PC-3 (cell line): ENCODE measurements at regions not wholly inside any gene's neighbourhood (a gene's known extent, or its start where the extent isn't known, plus 50 kb on each side); places are given as distances from the start of the nearest gene placed in this dataset.

Experiments used
- ATAC-seq: fragments of 200-7000 bp; cut with Tn5 transposase; 2 replicates; pipeline ENCODE4 v1.9.1; 2020; ENCODE audit warnings: mild to moderate bottlenecking, moderate library complexity
- BruUV-seq: library from RNA; stranded (reverse); fragments of 400-500 nt; replicated peaks from 2 replicates; lab custom pipeline; 2021; lab: Mats Ljungman, UMichigan
- CTCF ChIA-PET: fragments of 300-600 bp; sonication (Branson Sonifier 250); formaldehyde crosslinking; loops from one replicate; lab custom pipeline; 2022; ENCODE audit warnings: antibody characterized with exemption; lab: Charles Lee
- POLR2A ChIA-PET: fragments of 300-600 bp; sonication (Branson Sonifier 250); formaldehyde crosslinking; loops from one replicate; lab custom pipeline; 2022; ENCODE audit warnings: antibody characterized with exemption; ENCODE audit not compliant: unreplicated experiment; lab: Charles Lee
- DNase-seq: peaks from one replicate; pipeline ENCODE4 v3.0.0-alpha.2; 2015
- H2AFZ ChIP-seq: fragments of 300-600 bp; sonication (generic); 2 replicates; pipeline ENCODE4 v1.6.0; 2016; ENCODE audit warnings: antibody characterized with exemption, low read length
- H3F3A ChIP-seq: fragments of 300-600 bp; sonication (generic); one replicate; pipeline ENCODE4 v1.6.0; 2017; ENCODE audit warnings: antibody characterized with exemption, low read length, control low read depth, mild to moderate bottlenecking; ENCODE audit not compliant: unreplicated experiment
- H3K27ac ChIP-seq: fragments of 300-600 bp; sonication (generic); 2 replicates; pipeline ENCODE4 v1.5.1; 2016; ENCODE audit warnings: mild to moderate bottlenecking, low read length
- H3K27me3 ChIP-seq: fragments of 300-600 bp; sonication (generic); 2 replicates; pipeline ENCODE4 v1.6.1; 2016; ENCODE audit warnings: low read length, mixed read lengths
- H3K36me3 ChIP-seq: fragments of 300-600 bp; sonication (generic); 2 replicates; pipeline ENCODE4 v1.6.1; 2016; ENCODE audit warnings: low read depth, mixed run types, low read length, mixed read lengths
- H3K4me1 ChIP-seq: fragments of 300-600 bp; sonication (generic); 2 replicates; pipeline ENCODE4 v1.5.1; 2016; ENCODE audit warnings: low read length; ENCODE audit not compliant: insufficient read depth
- H3K4me2 ChIP-seq: fragments of 300-600 bp; sonication (generic); 2 replicates; pipeline ENCODE4 v1.6.0; 2016; ENCODE audit warnings: low read length
- H3K4me3 ChIP-seq: fragments of 300-600 bp; sonication (generic); 2 replicates; pipeline ENCODE4 v1.5.1; 2016; ENCODE audit warnings: mild to moderate bottlenecking, low read length, mixed read lengths
- H3K79me2 ChIP-seq: fragments of 300-600 bp; sonication (generic); 2 replicates; pipeline ENCODE4 v1.6.1; 2017; ENCODE audit warnings: low read length, mixed read lengths
- H3K9ac ChIP-seq: fragments of 300-600 bp; sonication (generic); 2 replicates; pipeline ENCODE4 v1.6.0; 2016; ENCODE audit warnings: mild to moderate bottlenecking, low read length
- H3K9me2 ChIP-seq: fragments of 300-600 bp; sonication (generic); replicated peaks from 2 replicates; pipeline ENCODE4 v1.6.1; 2016; ENCODE audit warnings: mixed run types, low read length, mixed read lengths
- H3K9me3 ChIP-seq: fragments of 300-600 bp; sonication (generic); 2 replicates; pipeline ENCODE4 v1.6.1; 2016; ENCODE audit warnings: low read length, mixed read lengths
- H4K20me1 ChIP-seq: fragments of 300-600 bp; sonication (generic); 2 replicates; pipeline ENCODE4 v1.6.1; 2016; ENCODE audit warnings: low read length, mixed read lengths
- CTCF ChIP-seq: fragments of 300-600 bp; sonication (generic); conservative IDR thresholded peaks from 2 replicates; pipeline ENCODE4 v1.5.1; 2017; ENCODE audit warnings: antibody characterized with exemption, low read depth, mild to moderate bottlenecking, low read length
- EZH2 ChIP-seq: fragments of 300-600 bp; sonication (generic); IDR thresholded peaks from one replicate; pipeline ENCODE4 v1.6.1; 2017; ENCODE audit warnings: antibody characterized with exemption, mild to moderate bottlenecking, low read length; ENCODE audit not compliant: unreplicated experiment
- EZH2phosphoT487 ChIP-seq: fragments of 300-600 bp; sonication (generic); IDR thresholded peaks from 2 replicates; pipeline ENCODE4 v1.6.1; 2018; ENCODE audit warnings: mild to moderate bottlenecking, antibody characterized with exemption, low read length, borderline replicate concordance
- intact Hi-C: fragments of 100-400 bp; cut with micrococcal nuclease; formaldehyde crosslinking; loops from 2 replicates; pipeline ENCODE4 v1.9.0; 2023

DNA sequence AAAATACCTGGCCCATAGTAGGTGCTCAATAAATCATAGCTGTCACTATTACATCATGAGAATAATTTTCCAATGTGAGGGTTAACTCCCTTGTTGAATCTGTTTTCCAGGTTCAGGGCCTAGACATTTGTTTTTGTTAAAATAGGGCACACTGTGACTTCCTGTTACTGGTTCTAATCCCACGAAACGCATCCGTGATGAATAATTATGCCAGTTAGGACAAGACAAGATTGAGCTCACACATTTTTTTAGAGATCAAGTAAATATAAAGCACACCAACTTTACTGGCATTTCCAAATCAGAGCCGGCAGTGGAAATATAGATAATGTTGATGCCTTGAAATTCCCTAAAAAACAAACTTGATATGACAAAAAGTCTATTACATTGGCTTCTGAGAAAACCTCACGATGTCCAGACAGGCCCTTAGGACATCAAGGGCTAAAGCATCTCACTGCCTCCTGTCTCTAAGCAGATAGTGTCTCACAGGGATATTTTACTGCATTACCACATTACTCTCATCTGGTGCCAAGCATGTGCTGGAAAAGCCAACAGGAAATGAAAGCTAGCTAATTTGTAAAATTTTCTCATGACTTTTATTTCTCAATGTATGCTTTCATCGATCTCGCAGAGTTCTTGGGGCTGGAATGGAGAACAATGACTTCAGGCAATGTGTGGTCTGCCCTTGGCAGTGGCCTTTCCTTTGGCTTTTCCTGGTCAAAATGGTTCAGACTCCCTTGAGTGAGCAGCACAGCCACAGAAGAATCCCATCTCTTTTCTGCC lies 414.3 kb upstream of the PAPPA start:
- TF ChIP-seq CTCF (no peak), EZH2 (no peak), EZH2phosphoT487 (no peak)
- BruUV-seq: no TSS peak
- ATAC-seq: no peak
- DNase-seq: no peak
- no peaks in the 10 kb centered on the region for H3K79me2 ChIP-seq
- POLR2A ChIA-PET: no interaction called here
- H3K4me3 ChIP-seq: no peak overlapping the region
- no peak overlapping the region for H3K27ac ChIP-seq
- H4K20me1 ChIP-seq: no peaks in the 10 kb centered on the region
- intact Hi-C loops: no loop called here
- no peaks in the 10 kb centered on the region for H3K27me3 ChIP-seq
- H3F3A ChIP-seq: no peaks in the 10 kb centered on the region
- no peaks in the 10 kb centered on the region for H3K36me3 ChIP-seq
- H3K9me2 ChIP-seq: no peaks in the 10 kb centered on the region
- CTCF ChIA-PET: no interaction called here
- H3K9ac ChIP-seq: no peak overlapping the region
- H3K4me2 ChIP-seq: no peak overlapping the region
- H3K4me1 ChIP-seq: no peaks in the 10 kb centered on the region
- no peaks in the 10 kb centered on the region for H3K9me3 ChIP-seq
- no peak overlapping the region for H2AFZ ChIP-seq

DNA sequence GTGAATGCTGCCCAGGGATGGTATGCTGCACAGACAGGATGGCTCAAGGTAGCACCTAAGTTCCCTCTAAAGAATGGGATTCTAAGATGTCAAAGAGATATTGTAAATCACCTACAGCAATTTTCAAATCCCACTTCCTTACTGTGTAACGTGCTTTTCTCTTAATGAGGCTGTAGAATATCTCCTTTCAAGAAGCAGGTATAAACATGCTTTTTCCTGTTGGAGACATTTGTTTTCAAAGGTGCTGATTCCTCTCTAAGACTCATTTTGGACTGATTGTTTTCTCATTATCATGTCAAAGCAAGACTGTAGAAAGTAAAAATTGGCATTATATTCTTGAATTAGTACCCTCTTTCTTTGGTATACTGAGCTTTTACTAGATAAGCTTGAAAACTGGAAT lies 412.6 kb upstream of the PAPPA start:
- POLR2A ChIA-PET: no interaction called here
- DNase-seq: no peak
- H3K4me2 ChIP-seq: no peak overlapping the region

More for the DNA sequence above, 412.6 kb upstream of the PAPPA start:
- CTCF ChIA-PET: no interaction called here
- Histone ChIP-seq H3K9ac (no peak overlapping the region), H3K36me3 (no peaks in the 10 kb centered on the region), H3K9me2 (no peaks in the 10 kb centered on the region), H3K4me1 (no peaks in the 10 kb centered on the region), H3K79me2 (no peaks in the 10 kb centered on the region), H3K9me3 (no peaks in the 10 kb centered on the region), H4K20me1 (no peaks in the 10 kb centered on the region), H3K4me3 (no peak overlapping the region), H2AFZ (no peak overlapping the region), H3K27ac (no peak overlapping the region), H3K27me3 (no peaks in the 10 kb centered on the region), H3F3A (no peaks in the 10 kb centered on the region)
- BruUV-seq: no TSS peak
- intact Hi-C loops: no loop called here
- no peak for TF ChIP-seq CTCF
- no peak for TF ChIP-seq EZH2
- TF ChIP-seq EZH2phosphoT487: no peak
- ATAC-seq: no peak
